Retinal pigment epithelial cell (primary cell): ENCODE measurements at regions not wholly inside any gene's neighbourhood (a gene's known extent, or its start where the extent isn't known, plus 50 kb on each side); places are given as distances from the start of the nearest gene placed in this dataset.
"Not testable (repeated sequence)": the region's sequence is repeated elsewhere in the genome, so short reads cannot be mapped to it uniquely, and the experiment has no call there.

Experiments
- DNase-seq: peaks from one replicate; pipeline ENCODE4 v3.0.0-alpha.2; 2010; ENCODE audit warnings: low read depth
- H3K4me3 ChIP-seq: 2 replicates; pipeline ENCODE4 v1.5.1; 2011; ENCODE audit warnings: mild to moderate bottlenecking, low read length, control low read depth, moderate library complexity
- TF ChIP-seq, protein P1 (sequence below): conservative IDR thresholded peaks from 2 replicates; pipeline ENCODE4 v1.5.1; 2011; ENCODE audit warnings: low read depth, low read length, control low read depth, inconsistent platforms

DNA sequence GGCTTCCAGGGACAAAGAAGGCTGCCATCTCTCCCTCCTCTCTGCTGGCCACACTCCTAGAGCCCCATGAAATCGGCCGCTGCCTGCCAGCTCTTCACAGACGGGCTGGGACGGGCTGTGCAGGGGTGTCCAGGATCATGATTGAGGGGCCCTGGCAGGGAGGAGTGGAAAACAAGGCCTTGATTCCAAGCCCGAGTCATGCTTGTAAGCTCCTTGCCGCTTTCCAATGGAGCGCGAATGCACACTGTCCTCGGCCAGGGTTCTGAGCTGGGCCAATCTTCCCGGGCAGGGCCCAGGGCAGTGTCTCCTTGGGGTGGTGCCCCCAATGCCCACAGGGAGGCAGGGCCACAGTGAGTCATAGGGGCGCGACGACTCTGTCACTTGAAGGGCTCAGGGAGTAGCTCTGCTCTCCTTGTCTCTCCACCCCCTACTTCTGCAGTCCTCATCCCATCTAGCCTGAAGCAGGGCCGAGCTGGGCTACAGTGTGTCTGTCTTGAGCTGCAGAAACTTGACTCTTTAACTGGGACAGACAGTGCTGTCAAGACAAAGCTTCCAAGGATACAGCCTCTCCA, 186.2 kb upstream of the SVIL start:
- no peak overlapping the region for H3K4me3 ChIP-seq
- TF ChIP-seq, protein P1, sequence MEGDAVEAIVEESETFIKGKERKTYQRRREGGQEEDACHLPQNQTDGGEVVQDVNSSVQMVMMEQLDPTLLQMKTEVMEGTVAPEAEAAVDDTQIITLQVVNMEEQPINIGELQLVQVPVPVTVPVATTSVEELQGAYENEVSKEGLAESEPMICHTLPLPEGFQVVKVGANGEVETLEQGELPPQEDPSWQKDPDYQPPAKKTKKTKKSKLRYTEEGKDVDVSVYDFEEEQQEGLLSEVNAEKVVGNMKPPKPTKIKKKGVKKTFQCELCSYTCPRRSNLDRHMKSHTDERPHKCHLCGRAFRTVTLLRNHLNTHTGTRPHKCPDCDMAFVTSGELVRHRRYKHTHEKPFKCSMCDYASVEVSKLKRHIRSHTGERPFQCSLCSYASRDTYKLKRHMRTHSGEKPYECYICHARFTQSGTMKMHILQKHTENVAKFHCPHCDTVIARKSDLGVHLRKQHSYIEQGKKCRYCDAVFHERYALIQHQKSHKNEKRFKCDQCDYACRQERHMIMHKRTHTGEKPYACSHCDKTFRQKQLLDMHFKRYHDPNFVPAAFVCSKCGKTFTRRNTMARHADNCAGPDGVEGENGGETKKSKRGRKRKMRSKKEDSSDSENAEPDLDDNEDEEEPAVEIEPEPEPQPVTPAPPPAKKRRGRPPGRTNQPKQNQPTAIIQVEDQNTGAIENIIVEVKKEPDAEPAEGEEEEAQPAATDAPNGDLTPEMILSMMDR: no peak
- no peak for DNase-seq

DNA sequence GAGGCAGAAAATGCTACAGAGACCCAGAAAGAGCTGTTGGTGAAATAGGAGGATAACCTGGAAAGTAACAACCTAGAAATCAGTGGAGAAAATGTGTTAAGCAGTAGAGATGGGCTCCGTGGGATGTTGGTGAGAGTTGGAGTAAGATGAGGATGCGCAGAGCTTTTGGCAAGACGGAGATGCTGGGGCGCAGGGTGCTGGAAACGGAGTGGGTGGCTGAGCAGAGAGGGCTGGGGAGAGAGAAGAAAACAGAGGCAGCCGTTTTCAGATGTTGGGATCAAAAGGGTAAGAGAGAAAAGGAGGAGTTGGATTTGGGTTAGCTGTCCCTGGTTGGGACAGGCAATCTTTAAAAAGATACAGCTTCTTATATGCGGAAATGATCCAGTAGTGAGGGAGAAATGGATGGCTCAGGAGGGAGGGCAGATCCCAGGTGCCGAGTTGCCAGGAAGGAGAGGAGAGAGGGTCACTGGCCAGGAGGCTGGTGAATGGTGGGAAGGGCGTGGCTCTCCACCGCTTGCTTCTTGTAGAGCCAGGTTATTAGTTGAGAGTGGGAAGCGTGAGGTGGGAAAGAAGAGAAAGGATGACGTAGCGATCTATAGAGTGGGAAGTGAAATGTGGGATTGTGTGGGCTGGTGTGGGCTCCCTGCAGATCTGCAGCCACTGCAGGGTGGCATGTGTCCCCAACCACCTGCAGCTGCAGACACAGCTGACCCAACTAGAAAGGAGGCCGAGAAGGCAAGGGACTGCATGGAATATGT, 182.2 kb upstream of the SVIL start:
- TF ChIP-seq, protein P1: no peak
- no peak for DNase-seq

DNA sequence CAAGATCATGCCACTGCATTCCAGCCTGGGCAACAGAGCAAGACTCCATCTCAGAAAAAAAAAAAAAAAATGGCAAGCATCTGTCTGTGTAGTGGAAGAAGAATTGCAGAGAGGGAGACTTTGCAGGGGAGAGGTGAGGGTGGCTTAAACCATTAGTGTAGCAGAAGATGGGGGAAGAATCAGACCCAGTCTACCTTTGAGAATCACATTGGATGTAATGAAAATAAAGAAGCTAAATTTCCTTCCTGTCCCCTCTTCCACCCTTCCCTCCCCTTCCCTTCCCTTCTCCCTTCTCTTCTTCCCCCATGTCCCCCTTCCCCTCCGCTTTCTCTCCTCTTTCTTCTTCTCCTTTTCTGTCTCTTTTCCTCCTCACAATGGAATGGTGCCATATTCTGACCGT, 180.8 kb upstream of the SVIL start:
- TF ChIP-seq, protein P1: no peak
- DNase-seq: no peak
- no peak overlapping the region for H3K4me3 ChIP-seq

More for the DNA sequence above, 182.2 kb upstream of the SVIL start:
- H3K4me3 ChIP-seq: no peak overlapping the region

DNA sequence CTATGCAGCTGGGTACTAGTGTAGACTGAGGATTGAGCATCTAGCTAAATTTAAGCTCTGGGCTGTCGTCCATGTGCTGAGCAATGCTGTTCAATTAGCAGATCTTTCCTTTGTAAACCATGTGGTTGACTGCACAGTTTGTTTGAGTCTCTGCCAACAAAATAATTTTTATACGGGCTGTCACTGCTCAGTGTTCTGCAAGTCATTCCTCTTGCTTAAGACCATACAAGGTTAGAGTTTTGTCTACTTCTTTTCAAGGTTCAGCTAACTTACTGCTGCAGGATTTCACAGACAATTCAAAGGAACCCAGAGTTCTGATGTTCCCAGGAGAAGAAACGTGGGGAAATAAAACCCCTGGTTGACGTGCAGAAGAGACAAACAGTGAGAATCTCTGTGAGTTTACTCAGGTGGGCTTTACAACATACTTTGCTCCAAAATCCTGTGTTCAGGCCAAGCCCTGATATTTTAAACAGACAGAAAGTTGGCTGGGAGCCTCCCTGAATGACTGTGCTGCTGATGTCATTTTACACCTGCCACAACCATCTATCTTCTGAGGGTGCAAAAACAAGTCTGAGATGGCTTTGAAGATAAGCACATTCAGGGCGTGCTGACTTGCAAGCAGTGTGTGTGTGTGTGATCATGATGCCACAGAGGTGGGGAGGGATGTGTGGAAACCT, 177.1 kb upstream of the SVIL start:
- peak; percentile 95 for DNase-seq
- no peak overlapping the region for H3K4me3 ChIP-seq
- TF ChIP-seq, protein P1: no peak

DNA sequence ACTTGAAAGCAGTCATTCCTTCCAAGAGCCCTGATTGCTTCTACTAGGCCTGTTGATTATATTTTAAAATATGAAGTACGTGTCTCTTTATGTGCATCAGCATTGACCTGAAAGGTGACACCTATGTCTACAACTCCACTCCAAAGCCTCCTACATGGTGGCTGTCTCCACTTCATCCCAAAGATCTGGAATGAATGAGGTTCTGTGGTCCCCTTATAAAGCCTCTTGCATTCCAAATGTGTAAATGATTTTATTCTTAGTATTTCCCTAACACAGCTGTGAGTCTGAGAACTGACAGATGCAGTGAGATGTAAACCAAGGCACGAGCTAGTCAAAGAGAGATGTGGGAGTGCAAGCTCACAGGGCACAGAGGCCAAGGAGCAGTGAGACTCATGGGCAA, 176.0 kb upstream of the SVIL start:
- H3K4me3 ChIP-seq: no peak overlapping the region
- TF ChIP-seq, protein P1: no peak
- DNase-seq: no peak

DNA sequence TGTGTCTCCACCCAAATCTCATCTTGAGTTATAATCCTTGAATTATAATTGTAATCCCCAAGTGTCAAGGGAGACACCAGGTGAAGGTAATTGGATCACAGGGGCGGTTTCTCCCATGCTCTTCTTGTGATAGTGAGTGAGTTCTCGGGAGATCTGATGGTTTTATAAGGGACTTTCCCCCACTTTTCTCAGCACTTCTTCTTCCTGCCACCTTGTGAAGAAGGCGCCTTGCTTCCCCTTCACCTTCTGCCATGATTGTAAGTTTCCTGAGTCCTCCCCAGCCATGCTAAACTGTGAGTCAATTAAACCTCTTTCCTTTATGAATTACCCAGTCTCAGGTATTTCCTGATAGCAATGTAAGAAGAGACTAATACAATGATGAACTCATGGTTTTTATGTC, 175.5 kb upstream of the SVIL start:
- not testable (repeated sequence) for DNase-seq, H3K4me3 ChIP-seq

DNA sequence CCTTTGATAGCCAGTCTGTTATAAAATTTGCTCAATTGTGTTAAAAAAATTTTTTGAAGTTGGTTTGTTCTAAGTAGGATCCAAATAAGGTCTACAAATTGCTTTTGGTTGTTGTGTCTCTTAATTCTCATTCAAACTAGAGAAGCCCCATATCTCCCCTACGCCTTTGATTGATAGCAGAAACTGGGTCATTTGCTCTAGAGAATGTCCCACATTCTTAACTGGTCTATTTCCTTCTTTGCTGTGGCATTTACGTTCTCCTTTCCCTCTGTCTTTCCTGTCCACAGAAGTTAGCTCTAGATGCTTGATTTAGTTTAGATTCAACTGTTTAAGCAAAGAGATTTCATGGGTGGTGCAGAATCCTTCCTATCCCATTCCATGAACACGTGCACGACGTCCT, 174.6 kb upstream of the SVIL start:
- TF ChIP-seq, protein P1: no peak
- no peak overlapping the region for H3K4me3 ChIP-seq
- no peak for DNase-seq
